Stimulated activated CD8-positive, alpha-beta memory T cell treated with anti-CD3 and anti-CD28 coated beads, Interleukin-7, amount 100 ng/mL, for 1 hour (primary cell): ENCODE measurements at regions not wholly inside any gene's neighbourhood (a gene's known extent, or its start where the extent isn't known, plus 50 kb on each side); places are given as distances from the start of the nearest gene placed in this dataset.
A peak's percentile ranks its signal among the peaks of the same experiment; 100 is the strongest.

Experiments used
- DNase-seq, 2 donors: peaks; one replicate each; pipeline ENCODE4 v3.0.0-alpha.2; 2020; ENCODE audit warnings: low read depth in 2 of 2

- no peak for DNase-seq
Measured at GRCh38 chr10:7507887-7508726, 97.3 kb upstream of the SFMBT2 start.

GRCh38 chr10:7506571-7506970 is 95.7 kb upstream of the SFMBT2 start:
- no peak for DNase-seq

GRCh38 chr10:7505196-7505595 is 94.4 kb upstream of the SFMBT2 start:
- no peak for DNase-seq

- DNase-seq, result no peak
Measured at GRCh38 chr10:7503190-7503589, 92.4 kb upstream of the SFMBT2 start.

- no peak for DNase-seq
Measured at GRCh38 chr10:7501157-7501556, 90.3 kb upstream of the SFMBT2 start.

GRCh38 chr10:7498111-7498510 is 87.3 kb upstream of the SFMBT2 start:
- no peak for DNase-seq

GRCh38 chr10:7493996-7494395 is 83.2 kb upstream of the SFMBT2 start:
- no peak for DNase-seq

DNA sequence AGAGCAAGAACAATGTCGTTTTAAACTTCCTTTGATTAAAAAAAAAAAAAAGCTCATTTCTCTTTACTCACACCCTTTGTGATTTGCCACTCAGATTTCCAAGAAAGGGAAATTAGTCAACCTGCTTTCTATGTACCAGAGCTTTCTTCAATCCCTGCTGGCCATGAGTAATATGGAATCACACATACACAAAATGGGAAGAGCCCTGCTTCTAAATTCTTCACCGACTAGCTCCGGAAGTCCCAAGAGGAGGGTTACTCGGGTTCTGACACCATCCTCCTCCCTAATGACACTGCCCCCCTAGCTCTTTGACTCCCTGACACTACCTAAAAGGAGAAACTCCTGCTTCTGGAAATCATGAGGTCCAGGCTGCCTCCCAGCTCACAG is 81.8 kb upstream of the SFMBT2 start:
- DNase-seq, result no peak

- DNase-seq, result no peak
Measured at GRCh38 chr10:7491949-7492659, 81.3 kb upstream of the SFMBT2 start.

DNA sequence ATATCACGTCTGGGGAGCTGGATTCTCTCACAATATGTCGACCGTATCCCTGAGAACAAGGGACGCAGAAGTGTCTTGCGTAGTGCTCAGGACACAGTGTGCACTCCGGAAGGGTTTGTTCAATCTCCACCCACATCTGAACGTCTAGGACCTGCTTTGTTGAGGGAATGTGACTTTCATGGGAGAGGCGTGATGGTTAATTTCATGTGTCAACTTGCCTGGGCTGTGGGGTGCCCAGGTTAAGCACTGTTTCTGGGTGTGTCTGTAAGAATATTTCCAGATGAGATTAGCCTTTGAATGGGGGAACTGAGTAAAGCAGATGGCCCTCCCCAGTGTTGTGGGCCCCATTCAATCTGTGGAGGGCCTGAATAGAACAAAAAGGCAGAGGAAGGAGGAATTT is 80.4 kb upstream of the SFMBT2 start:
- no peak for DNase-seq

DNA sequence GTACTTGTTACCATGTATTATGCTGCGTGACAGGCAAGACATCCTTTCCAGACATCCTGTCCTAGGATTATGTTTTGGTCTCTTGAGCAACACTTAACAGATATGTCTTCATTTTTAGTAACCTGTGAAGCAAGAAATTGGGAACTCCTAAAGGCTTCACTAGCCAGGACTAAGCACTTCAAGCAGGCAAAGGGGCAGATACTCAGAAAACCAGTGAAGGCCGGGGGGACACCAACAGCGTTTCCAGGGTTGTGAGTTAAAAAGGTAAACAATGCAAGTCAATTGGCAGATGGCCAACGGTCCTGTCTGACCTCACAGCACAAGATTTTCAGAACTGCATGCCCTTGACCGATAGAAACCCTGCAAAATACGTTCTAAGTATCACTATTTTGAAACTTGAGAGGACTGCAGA is 77.6 kb upstream of the SFMBT2 start:
- DNase-seq, result no peak

GRCh38 chr10:7487528-7487927 is 76.7 kb upstream of the SFMBT2 start:
- no peak for DNase-seq

- no peak for DNase-seq
Measured at GRCh38 chr10:7486528-7486927, 75.7 kb upstream of the SFMBT2 start.

GRCh38 chr10:7485799-7486198 is 75.0 kb upstream of the SFMBT2 start:
- no peak for DNase-seq

GRCh38 chr10:7485244-7485556 is 74.4 kb upstream of the SFMBT2 start:
- DNase-seq, result no peak

DNA sequence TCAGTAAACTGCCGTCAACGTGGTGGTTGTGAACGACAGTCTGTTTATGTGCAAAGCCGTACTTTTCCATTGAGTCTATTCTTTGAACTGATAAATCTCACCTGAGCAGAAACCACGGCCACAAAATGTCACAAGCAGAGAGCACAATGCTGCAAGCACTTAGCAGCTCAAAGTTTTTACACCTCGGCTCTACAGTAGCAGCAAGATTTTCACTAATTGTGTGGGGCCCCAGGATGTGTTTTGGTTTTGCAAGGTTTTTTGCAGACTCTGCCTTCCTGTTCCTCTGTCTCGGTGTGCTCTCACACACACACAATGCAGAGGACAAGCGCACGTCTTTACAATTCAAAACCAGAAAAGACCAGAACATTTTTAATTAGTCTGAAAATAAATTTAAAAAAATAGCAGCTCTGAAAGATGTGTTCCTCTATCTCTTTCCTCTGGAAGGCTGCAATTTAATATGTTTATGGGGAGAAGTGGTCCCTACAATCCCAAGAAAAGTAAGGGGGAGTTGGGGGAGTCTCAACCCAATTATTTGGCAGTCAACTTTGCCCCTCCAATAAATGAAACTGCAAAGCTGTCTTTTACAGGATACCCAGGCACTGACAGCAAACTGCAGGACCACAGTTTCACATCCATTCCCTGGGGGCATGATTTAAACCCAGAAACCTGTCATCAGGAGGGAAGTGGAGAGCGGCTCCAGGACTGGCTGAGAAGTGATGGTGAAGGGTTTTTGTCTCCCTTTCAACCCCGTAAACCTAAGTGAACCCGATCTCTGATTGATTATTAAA is 73.8 kb upstream of the SFMBT2 start:
- DNase-seq, result peak; percentile 14 to 38

GRCh38 chr10:7483848-7484247 is 73.0 kb upstream of the SFMBT2 start:
- no peak for DNase-seq

- no peak for DNase-seq
Measured at GRCh38 chr10:7482992-7483391, 72.2 kb upstream of the SFMBT2 start.

DNA sequence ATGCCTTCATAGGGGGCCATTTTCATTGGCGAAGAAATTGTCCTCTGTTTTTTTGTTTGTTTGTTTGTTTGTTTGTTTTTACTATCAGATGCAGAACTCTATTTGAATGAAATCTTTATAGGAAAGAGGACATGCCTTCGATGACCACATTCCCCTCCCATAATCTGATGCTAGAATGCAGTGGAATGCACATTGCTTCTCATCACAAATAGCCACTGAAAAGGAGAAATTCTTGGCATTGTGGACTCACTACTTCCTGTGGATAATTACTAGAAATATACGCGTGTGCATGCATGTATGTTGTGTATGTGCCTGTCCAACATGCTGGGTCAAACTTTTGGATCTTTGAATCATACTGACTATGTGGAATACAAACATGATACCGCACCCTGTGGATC is 70.5 kb upstream of the SFMBT2 start:
- DNase-seq, result no peak

DNA sequence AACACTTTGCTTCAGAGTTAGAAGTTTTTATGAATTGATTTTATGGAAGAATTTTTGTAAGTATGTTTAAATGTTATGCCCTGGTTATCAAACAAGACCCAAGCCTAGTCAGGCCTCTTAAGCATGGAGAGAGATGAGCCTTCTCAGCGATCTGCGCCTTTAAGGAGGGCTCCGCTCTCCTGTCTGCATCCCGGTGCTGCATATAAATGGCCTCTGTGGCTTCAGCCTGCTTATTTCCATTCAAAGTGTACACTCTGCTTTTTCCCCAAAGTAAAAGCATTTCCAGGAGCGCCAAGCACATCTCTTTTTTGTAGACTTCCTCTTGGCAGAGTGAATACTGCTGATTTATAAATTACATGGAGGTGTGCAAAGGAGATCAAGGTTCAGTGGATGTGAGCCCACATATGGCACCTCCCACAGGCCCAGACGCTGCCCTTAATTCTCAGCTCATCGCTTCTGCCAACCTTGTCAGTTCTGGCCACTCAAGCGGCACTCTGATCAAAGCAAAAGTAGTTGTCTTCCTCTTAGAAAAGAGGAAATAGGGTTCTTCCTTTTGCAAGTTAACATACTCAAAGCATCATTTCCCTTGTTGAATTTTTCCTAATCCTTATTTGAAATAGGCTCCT is 70.0 kb upstream of the SFMBT2 start:
- DNase-seq, result no peak

- no peak for DNase-seq
Measured at GRCh38 chr10:7479861-7480598, 69.2 kb upstream of the SFMBT2 start.
